IPS-NIHi7 (cell line): ENCODE measurements at regions not wholly inside any gene's neighbourhood (a gene's known extent, or its start where the extent isn't known, plus 50 kb on each side); places are given as distances from the start of the nearest gene placed in this dataset.
"Not testable (repeated sequence)": the region's sequence is repeated elsewhere in the genome, so short reads cannot be mapped to it uniquely, and the experiment has no call there.

ENCODE experiments used
- DNase-seq: peaks from one replicate; pipeline ENCODE4 v3.0.0; 2012; ENCODE audit warnings: mixed read lengths; ENCODE audit errors: extremely low spot score

DNA sequence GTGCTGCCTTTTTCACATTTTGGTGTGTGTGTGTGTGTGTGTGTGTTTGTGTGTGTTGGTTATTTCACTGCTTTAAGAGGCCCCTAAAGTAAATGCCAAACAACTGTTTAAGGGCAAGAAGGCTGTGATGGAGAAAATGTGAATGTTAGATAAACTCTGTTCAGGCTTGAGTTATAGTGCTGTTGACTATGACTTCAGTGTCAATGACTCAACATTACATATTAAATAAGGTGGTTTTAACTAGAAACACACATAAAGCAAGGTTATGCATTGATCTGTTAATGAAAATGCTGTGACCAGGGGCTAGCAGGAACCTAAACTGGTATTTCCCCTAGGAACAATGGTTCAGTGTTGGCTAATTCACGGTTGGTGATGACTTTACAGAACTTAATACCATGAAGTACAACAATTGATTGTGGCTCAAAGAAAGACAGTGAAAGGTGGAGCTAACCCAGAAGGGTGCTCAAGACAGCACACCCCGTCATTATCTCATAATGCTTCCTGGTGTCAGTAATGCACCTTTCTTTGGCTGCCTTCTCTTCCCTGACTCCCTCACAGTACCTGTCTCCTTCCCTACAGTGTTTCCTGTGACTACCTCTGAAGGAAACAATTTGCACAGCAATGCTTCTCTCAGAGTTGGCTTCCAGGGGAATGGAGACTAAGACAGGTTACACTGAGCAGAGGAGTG, 116.1 kb downstream of the RIN2 start:
- DNase-seq = no peak

DNA sequence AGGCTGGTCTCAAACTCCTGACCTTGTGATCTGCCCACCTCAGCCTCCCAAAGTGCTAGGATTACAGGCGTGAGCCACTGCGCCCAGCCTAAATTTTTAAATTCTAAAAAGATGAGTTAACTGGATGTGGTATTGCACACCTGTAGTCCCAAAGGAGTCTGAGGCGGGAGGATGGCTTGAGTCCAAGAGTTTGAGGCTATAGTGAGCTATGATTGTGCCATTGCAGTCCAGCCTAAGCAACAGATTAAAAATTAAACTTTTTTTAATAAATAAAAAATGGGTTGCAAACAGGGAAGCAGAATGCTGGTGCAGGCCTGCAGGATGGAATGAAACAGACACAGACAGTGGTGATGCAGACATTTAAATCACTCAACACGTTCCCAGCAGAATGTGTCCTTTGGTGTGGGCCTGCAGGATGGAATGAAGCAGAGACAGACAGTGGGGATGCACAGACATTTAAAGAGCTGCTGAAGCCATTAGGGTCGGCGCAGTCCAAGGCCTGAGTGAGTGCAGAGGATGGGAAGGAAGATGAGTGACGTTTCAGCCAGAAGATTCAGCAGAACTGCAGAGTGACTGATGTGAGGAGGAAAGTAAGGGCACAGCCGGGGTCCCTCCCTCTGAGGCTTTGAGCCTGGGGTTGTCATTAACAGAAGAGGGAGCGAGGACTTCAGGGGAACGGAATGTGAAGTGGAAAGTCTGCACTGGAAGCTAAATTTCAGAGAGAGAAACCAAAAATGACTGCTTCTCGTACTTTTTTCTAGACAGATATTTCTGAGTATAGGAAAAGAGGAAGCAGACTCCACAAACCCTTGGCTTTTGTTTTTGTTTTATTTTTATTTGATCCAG, 117.5 kb downstream of the RIN2 start:
- DNase-seq = no peak

DNA sequence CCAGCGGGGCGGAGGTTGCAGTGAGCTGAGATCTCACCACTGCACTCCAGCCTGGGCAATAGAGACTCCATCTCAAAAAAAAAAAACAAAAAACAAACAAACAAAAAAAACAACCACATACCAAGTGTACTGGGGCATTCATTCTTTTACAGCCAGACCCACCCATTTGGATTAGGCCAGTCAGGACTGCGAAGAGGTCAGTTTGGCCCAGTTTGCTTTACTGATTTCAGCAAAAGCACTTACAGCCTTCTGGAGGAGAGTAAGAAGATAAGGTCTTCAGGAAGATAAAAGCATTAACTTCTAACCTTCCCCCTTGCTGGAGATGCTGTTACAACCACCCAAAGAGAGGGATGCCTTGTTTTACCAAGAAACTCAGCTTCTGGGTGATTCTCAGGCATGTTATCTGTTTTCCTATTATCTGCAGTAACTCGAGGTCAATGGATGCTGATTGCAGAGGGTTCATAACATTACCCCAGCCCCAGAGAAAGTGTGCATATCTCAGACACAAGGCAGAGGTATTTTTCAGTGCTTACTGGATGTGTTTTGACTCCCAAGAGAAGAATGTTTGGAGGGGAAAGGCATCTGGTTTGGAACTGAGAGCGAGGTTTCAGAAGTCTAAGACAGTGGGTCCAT, 118.9 kb downstream of the RIN2 start:
- no peak for DNase-seq

DNA sequence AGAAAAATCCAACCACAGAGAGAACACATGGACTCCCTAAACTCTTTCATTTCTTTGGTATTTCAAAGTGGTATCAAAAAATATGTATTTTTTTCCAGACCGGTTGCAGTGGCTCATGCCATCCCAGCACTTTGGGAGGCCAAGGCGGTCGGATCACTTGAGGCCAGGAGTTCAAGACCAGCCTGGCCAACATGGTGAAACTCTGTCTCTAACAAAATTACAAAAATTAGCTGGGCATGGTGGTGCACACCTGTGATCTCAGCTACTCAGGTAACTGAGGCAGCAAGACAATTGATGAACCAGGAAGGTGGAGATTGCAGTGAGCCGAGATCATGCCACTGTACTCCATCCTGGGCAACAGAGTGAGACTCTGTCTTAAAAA, 121.8 kb downstream of the RIN2 start:
- not testable (repeated sequence) for DNase-seq

DNA sequence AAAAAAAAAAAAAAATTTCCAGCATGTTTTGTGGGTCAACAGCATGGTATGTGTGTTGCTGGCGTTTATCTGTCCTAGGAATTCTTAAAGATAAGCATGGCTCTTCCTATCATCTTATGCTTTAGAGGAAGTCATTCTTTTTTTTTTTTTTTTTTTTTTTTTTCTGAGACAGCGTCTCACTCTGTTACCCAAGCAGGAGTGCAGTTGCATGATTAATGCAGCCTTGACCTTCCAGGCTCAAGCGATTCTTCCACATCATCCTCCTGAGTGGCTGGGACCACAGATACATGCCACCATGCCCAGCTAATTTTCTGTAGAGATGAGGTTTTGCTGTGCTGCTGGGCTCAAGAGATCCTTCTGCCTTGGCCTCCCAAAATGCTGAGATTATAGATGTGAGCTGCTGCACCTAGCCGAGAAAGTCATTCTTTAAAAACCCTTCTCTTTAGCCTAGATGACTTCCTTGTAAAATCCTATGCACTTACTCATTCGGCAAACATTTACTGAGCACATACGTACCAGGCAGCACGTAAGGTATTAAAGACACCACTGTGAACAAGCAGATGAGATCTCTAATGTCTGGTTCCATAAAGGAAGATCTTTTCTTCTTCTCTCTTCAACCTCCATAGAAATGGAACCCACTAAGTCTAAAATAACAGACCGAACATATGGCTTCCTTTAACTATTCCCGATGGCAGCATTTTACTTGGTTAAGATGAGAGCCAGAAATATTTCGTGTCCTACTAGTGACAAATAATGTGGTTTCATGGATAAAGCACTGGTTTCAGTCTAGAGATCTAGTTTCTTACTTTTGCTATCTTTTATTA, 122.4 kb downstream of the RIN2 start:
- no peak for DNase-seq

DNA sequence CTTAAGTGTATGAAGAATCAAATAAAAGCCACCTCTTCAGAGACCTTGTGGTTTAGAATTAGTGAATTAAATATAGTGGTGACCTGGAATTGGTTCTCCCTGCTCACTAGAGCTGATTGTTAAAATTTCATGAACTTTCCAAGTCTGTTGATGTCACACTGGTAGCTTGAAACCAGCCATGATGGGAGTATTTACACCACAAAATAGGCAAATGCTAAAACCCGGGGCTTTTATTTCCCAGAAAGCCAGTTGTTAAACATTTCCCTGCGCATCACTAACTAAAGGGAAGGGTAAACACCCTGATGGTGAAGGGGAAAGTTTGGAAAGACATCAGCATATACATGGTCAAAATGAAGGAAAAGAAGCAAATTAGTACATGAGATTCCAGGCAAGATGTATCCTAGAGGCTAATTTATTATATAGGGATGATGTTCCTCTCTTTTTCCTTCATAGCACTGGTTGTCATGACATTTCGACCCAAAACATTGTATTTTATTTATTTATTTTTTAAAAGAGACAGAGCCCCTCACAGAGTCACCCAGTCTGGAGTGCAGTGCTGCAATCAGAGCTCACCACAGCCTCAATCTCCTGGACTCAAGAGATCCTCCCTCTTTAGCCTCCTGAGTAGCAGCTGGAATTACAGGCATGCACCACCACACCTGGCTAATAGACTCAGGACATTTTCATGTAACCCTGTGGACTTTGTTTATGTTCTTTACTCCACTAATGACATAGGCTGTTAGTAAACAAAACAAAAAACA, 123.2 kb downstream of the RIN2 start:
- DNase-seq = no peak

DNA sequence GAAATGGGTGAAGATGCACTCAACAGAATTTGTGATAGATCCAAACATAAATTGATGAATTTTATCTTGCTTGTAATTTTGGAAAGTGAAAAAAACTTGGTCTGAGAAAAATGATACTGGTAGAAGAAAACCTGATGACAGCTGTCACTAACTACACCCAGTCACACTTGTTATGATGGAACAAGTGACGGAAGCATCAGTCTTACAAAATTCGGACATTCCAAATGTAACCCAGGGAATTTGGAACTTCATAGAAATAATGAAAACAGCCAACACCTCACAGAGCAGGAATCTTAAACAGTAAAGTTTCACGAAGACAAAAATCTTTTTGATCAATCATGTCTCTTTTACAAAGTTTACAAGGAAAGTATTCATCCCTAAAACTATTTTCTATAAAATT, 123.9 kb downstream of the RIN2 start:
- DNase-seq = no peak

DNA sequence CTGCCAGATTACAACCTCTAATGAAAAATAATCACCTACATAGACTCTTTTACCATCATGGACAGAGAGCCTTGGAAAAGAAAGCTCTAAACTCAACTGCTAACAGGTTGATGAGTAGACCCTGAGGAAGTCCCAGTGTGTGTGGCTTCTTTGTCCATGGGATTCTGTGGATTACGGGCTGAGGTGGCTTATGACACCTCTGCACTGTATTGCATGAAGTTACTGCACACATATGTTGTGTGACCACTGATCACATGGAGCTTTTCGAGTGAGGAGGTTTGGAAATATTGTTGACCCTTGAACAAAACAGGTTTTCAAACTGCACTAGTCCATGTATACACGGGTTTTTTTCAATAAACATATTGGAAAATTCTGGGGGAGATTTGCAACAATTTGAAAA, 124.4 kb downstream of the RIN2 start:
- no peak for DNase-seq

DNA sequence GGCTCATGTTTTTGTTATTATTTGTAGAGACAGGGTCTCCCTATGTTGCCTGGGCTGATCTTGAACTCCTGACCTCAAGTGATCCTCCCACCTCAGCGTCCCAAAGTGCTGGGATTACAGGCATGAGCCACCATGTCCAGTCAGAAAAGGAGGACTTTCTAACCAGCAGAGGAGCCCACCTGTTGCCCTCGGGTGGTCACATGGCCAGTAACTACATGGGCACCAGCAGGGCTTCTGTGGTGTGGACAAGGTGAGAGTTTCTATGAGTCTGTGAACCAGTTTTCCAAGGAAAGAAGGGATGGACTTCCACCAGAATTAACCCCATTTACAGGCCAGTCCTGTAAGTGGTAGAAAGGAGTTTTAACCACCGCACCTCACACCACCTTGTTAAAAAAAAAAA, 125.4 kb downstream of the RIN2 start:
- DNase-seq = no peak

DNA sequence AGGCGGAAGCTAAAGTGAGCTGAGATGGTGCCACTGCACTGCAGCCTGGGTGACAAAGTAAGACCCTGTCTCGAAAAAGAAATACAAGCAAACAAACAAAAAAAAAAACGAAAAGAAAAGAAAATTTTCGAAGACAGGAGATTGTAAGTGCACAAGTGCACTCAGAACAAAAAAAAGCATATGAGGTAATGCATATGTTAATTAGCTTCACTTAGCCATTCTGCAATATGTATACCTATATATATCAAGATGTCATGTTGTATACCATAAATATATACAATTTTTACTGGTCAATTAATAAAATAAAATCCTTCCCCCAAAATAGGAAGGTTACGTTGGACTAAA, 127.5 kb downstream of the RIN2 start:
- no peak for DNase-seq

DNA sequence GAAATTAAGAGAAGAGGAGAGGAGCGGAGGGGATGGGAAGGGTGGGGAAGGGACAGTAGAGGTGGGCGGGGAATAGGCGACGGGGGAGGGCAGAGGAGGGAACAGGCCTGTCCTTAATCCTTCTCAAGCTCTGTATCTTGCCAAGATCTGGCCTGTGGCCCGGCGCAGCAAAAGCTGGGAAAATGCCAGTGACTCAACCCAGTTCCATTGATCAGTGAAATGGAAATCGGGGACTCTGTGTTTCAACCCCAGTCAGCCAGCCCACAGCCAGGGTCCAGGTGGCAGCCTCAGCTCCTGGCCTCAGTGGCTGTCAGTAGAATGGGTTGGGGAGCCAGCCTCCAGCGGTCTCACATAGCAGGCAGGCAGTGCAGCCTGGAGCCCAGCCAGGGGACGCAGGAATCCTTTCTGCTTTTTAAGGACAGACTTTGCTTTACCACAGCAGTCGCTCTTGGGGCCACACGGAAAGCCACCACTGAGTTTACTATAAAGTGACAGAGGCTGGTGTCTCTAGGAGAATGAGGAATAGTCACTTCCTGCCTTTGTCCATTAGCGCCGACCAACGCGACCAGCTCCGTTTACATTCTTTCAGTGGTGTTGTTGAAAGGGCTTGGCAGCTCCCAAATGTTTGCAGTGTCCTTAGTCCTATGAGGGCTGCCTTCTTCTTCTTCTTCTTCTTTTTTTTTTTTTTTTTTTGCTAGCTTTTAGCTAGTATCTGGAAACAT, 128.0 kb downstream of the RIN2 start:
- no peak for DNase-seq

DNA sequence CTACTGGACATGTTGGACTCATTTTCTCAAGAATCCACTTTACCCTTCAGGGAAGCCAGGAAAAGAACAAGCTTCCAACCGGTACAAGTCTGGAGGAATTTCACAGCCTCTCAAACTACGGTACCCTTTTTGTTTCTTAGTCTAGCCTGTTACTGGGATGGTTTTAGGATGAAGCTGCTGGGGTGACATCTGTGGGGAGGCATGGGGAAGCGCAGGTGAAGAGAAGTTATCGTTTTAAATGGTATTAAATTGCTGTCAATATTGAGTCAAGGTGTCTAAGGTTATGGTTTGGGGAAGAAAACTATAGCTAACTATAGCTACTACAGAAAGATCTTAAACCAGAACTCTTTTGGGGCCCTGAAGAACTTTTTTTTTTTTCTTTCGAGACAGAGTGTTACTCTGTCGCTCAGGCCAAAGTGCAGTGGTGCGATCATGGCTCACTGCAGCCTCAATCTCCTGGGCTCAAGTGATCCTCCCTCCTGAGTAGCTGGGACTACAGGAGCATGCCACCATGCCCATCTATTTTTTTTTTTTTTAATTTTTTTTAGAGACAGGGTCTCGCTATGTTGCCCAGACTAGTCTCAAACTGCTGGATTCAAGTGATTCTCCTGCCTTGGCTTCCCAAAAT, 128.7 kb downstream of the RIN2 start:
- peak; percentile 38 for DNase-seq

DNA sequence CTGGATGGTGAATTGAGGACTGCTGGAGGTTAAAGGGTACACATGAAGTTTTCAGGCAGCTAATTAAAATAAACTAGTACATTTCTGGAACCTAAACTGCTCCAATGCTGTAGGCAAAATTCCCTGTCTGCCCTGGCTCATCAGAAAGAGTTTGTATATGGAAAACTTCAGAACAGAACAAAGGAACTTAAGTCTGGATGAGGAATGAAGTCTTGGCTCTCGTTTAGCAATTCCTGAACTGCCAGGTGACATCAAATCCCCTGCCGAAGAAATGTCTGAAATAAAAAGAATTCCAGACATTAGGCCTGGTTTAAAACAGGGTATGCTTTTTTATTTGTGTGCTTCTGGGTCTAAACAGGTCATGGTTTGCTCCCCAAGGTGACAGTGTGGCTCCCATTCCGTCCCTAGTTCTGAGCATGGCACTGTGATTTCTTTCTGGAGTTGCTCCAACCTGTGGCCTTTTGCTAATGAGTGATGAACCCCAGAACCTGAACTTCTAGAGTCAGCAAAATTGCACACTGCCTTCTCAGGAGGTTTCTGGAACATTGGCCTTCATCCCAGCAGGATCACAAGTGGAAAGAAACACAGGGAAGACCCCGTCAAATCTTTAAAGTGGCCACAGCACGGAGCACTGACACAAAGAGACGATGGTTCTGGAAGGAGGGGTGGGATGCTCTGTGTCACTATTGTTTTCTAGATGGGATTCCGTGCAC, 129.4 kb upstream of the NAA20 start:
- no peak for DNase-seq

DNA sequence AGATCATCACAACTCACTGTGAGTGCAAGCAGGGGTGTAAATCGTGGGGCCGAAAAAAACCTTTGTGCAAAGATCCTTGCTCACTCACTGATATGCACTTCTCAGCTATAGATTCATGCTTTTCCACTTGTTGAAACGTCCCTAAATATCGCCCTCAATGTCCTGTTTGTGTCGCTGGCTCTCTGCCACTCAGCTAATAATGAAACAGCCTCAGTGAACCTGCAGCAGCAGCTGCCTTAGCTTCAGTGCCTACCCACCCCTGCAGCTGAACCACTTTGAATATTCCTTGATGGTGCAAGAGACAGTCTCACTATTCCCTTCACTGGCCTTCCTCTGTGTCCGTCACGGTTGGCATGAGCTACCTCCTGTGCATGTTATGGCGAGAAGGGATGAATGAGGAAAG, 128.9 kb upstream of the NAA20 start:
- DNase-seq = no peak

DNA sequence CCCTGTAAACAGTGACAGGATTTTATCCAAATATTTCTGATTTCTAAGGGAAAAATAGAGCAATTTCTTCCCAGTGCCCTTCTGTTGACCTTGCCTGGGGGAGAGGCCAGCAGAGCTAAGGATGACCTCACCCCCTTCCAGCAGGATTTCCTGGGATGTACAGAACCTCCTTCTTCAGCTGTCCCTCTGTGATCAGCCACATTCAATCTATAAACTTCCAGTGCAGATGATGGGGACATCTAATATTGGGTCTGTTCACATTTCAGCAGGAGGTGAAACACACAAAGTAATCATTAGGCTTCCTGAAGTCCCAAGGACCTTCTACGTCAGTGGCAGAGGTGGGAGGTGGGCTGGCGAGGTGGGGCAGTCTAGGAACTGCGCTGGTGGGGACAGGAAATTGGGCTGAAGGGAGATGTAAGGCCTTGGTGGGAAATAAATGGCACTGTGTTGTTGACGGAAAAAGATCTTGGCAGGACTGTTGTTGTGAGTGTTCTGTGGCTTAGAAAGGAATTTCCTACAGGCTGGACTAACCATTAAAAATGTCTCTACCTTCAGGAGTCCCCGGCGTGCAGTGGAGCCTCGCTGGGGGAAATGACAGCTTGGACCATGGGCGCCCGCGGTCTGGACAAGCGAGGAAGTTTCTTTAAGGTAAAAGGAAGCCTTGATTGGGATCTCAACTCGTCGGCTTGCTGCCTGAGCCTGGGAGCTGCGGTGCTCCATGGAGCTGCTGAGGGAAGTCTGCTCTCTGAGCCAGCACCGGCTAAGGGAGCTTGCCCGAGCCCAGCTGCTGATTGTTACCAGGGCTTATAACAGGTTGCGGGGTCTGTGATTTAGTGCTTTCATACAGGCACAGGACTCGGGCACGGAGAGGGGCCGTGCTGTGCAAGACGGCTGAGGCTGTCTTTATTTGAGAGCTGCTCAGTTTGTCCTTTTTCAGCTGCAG, 127.9 kb upstream of the NAA20 start:
- DNase-seq = no peak

DNA sequence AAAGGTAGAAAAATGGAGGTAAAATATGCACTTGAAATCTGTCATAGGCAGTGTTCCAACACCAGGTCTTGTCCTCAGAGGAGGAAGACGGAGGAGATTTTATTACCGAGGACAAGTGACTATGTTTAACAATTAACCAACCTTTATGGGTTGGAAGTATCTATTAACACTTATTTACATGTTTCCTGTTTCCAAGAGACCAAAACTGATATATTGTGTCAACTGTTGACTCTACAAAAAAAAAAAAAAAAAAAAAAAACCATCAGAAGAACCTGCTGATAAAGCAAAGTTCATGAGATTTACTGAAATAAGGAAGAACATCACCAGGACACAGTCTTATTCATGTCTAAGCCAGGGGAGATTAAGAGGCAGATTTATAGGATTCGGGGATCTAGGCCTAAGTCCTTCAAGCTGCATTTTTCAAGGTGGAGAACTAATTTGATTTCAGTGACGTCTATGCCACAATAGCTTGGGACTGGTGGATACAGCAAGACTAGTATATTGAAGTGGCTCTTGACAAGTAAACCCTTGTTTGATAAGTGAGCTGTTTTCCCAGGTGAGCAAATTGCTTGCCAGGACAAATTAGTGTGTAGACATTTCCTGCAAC, 126.6 kb upstream of the NAA20 start:
- DNase-seq = no peak

DNA sequence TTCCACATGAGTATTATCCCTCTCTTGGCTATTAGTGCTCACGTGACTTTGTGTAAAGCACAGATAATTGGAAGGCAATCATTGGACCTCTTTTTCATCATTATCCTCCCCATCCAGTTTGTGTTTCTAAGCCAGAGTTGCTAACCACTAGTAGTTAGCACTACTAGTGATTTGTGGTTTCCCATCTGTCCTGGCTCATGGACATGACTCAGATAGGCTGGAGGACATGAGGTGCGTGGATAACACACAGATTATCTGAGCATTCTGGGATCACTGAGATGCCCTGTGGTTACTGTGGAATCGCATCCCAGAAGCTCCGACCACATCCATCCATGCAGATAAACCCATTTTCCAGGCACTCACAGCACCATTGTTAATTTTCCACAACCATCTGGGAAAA, 123.8 kb upstream of the NAA20 start:
- DNase-seq = no peak

DNA sequence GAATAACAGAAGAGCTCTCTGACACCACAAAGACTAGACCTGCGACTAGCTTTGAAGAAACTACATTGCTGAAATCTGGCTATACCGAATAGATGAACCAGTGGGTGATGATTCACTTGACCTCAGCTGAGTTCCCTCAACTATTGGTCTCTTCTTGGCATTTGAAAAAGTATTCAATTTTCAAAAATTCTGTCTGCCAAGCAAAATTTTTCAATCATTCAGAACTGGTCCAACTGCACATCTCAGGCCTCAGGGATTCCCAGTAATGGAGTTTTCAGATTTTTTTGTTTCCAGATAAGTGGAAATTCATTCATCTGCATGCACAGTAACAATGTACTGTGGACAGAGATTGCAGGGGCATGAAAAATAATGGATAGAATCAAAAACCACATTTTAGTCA, 121.4 kb upstream of the NAA20 start:
- DNase-seq = no peak
